Esophagus muscularis mucosa (tissue), 4 donors: ENCODE measurements at regions not wholly inside any gene's neighbourhood (a gene's known extent, or its start where the extent isn't known, plus 50 kb on each side); places are given as distances from the start of the nearest gene placed in this dataset.

Experiments
- CTCF ChIP-seq, 3 experiments: fragments of 200-600 bp in 2 of 3; fragments of 450-650 bp in 1 of 3; sonication (generic) in 2 of 3; IDR thresholded peaks; one replicate each; pipeline ENCODE4 v1.5.1; 2017 to 2019; ENCODE audit warnings: antibody characterized with exemption in 3 of 3, mild to moderate bottlenecking in 2 of 3, moderate library complexity in 1 of 3
- EP300 ChIP-seq: sonication (generic); formaldehyde crosslinking; IDR thresholded peaks from one replicate; pipeline ENCODE4 v1.6.1; 2017; ENCODE audit warnings: antibody characterized with exemption
- POLR2A ChIP-seq: fragments of 450-650 bp; IDR thresholded peaks from one replicate; pipeline ENCODE4 v1.6.1; 2017; ENCODE audit warnings: antibody characterized with exemption, moderate library complexity, mild to moderate bottlenecking, low read depth
- POLR2AphosphoS5 ChIP-seq, 2 donors: sonication (generic); formaldehyde crosslinking; IDR thresholded peaks; one replicate each; pipeline ENCODE4 v1.6.1; 2017; ENCODE audit warnings: antibody characterized with exemption in 2 of 2

GRCh38 chr12:78563826-78564225, 300.7 kb upstream of the SYT1 start:
- no peak for TF ChIP-seq CTCF (IDR thresholded peaks at IDR 0.05)
- TF ChIP-seq POLR2AphosphoS5 (IDR thresholded peaks at IDR 0.05): no peak
- no peak for TF ChIP-seq POLR2A
- no peak for TF ChIP-seq EP300
